IMR-90 (cell line): ENCODE measurements at regions not wholly inside any gene's neighbourhood (a gene's known extent, or its start where the extent isn't known, plus 50 kb on each side); places are given as distances from the start of the nearest gene placed in this dataset.

Experiments used
- ATAC-seq: fragments of 200-7000 bp; cut with Tn5 transposase; 2 replicates; pipeline ENCODE4 v1.9.1; 2020; ENCODE audit warnings: low read depth, mild to moderate bottlenecking, moderate library complexity
- BruUV-seq: library from RNA; stranded (reverse); fragments of 400-500 nt; replicated peaks from 2 replicates; lab custom pipeline; 2021; lab: Mats Ljungman, UMichigan
- CTCF ChIA-PET: fragments of 300-600 bp; formaldehyde crosslinking; extraction: SDS; loops from one replicate; lab custom pipeline; 2021; ENCODE audit warnings: antibody characterized with exemption; lab: Yijun Ruan, JAX
- POLR2A ChIA-PET: fragments of 300-600 bp; sonication (Branson Sonifier 250); formaldehyde crosslinking; loops from one replicate; lab custom pipeline; 2022; ENCODE audit warnings: antibody characterized with exemption; ENCODE audit not compliant: unreplicated experiment; lab: Charles Lee
- DNase-seq: peaks from one replicate; pipeline ENCODE4 v3.0.0; 2013
- H2AFZ ChIP-seq: replicated peaks from 2 replicates; pipeline ENCODE3; 2013; ENCODE audit warnings: low read length, mild to moderate bottlenecking; ENCODE audit not compliant: poor library complexity
- H2AK5ac ChIP-seq: 2 replicates; pipeline ENCODE4 v1.6.1; 2013; ENCODE audit warnings: low read depth, low read length, inconsistent platforms
- H2AK9ac ChIP-seq: replicated peaks from 2 replicates; pipeline ENCODE3; 2013; ENCODE audit warnings: mild to moderate bottlenecking, low read depth, low read length, moderate library complexity; ENCODE audit not compliant: poor library complexity
- H2BK120ac ChIP-seq: 2 replicates; pipeline ENCODE4 v1.6.1; 2013; ENCODE audit warnings: low read depth, low read length, inconsistent platforms
- H2BK15ac ChIP-seq: 3 replicates; pipeline ENCODE4 v1.6.1; 2013; ENCODE audit warnings: low read depth, low read length, inconsistent platforms
- H2BK20ac ChIP-seq: 2 replicates; pipeline ENCODE4 v1.6.1; 2013; ENCODE audit warnings: low read depth, mild to moderate bottlenecking, inconsistent platforms, low read length, moderate library complexity
- H2BK5ac ChIP-seq: 2 replicates; pipeline ENCODE4 v1.6.1; 2013; ENCODE audit warnings: mild to moderate bottlenecking, low read depth, low read length, inconsistent platforms; ENCODE audit not compliant: poor library complexity, severe bottlenecking
- H3K14ac ChIP-seq: replicated peaks from 2 replicates; pipeline ENCODE4 v1.6.1; 2013; ENCODE audit warnings: low read depth, low read length, inconsistent platforms
- H3K18ac ChIP-seq: 2 replicates; pipeline ENCODE4 v1.6.1; 2013; ENCODE audit warnings: low read depth, low read length, control low read depth
- H3K23ac ChIP-seq: 2 replicates; pipeline ENCODE4 v1.6.1; 2013; ENCODE audit warnings: low read depth, low read length, inconsistent platforms
- H3K27ac ChIP-seq: 2 replicates; pipeline ENCODE4 v1.5.1; 2013; ENCODE audit warnings: mild to moderate bottlenecking, control low read depth, low read length; ENCODE audit not compliant: insufficient read depth
- H3K27me3 ChIP-seq: 2 replicates; pipeline ENCODE4 v1.6.1; 2013; ENCODE audit warnings: low read length; ENCODE audit not compliant: control insufficient read depth, insufficient read depth
- H3K36me3 ChIP-seq: 2 replicates; pipeline ENCODE4 v1.6.1; 2013; ENCODE audit warnings: low read length, mixed read lengths; ENCODE audit not compliant: control insufficient read depth, insufficient read depth
- H3K4ac ChIP-seq: 2 replicates; pipeline ENCODE4 v1.6.1; 2013; ENCODE audit warnings: low read depth, low read length, inconsistent platforms
- H3K4me1 ChIP-seq: 2 replicates; pipeline ENCODE4 v1.6.1; 2013; ENCODE audit warnings: low read length, mixed read lengths; ENCODE audit not compliant: control insufficient read depth, insufficient read depth
- H3K4me2 ChIP-seq: 2 replicates; pipeline ENCODE4 v1.6.1; 2013; ENCODE audit warnings: low read depth, mild to moderate bottlenecking, control low read depth, low read length, moderate library complexity
- H3K4me3 ChIP-seq: 2 replicates; pipeline ENCODE4 v1.5.1; 2013; ENCODE audit warnings: low read depth, mild to moderate bottlenecking, control low read depth, low read length, moderate library complexity; ENCODE audit not compliant: insufficient read depth
- H3K56ac ChIP-seq: 2 replicates; pipeline ENCODE4 v1.6.1; 2013; ENCODE audit warnings: low read length, inconsistent platforms; ENCODE audit not compliant: insufficient read depth; ENCODE audit errors: extremely low read depth
- H3K79me1 ChIP-seq, 2 experiments: 2 replicates each; pipeline ENCODE4 v1.6.1; 2013; ENCODE audit warnings: low read length in 2 of 2, inconsistent platforms in 1 of 2, low read depth in 1 of 2
- H3K9ac ChIP-seq: 2 replicates; pipeline ENCODE4 v1.6.1; 2013; ENCODE audit warnings: low read depth, low read length, control low read depth
- H3K9me1 ChIP-seq: 2 replicates; pipeline ENCODE4 v1.6.1; 2013; ENCODE audit warnings: low read length, inconsistent platforms; ENCODE audit not compliant: insufficient read depth
- H3K9me3 ChIP-seq: 2 replicates; pipeline ENCODE4 v1.6.1; 2013; ENCODE audit warnings: low read length; ENCODE audit not compliant: control insufficient read depth, insufficient read depth
- H4K20me1 ChIP-seq: 2 replicates; pipeline ENCODE4 v1.6.1; 2013; ENCODE audit warnings: low read length, inconsistent platforms; ENCODE audit not compliant: insufficient read depth
- H4K5ac ChIP-seq: 2 replicates; pipeline ENCODE4 v1.6.1; 2013; ENCODE audit warnings: mild to moderate bottlenecking, low read depth, low read length, control low read depth
- H4K8ac ChIP-seq, 2 experiments: 2 replicates each; pipeline ENCODE4 v1.6.1; 2013; ENCODE audit warnings: low read depth in 2 of 2, low read length in 2 of 2, control low read depth in 1 of 2, inconsistent platforms in 1 of 2
- H4K91ac ChIP-seq: 2 replicates; pipeline ENCODE4 v1.6.1; 2013; ENCODE audit warnings: low read depth, low read length, inconsistent platforms; ENCODE audit not compliant: insufficient read depth
- CEBPB ChIP-seq: IDR thresholded peaks from 2 replicates; pipeline ENCODE4 v1.6.1; 2012; ENCODE audit warnings: low read depth, low read length, improper control_type of control experiment
- FOS ChIP-seq: fragments of 150-350 bp; IDR thresholded peaks from 2 replicates; pipeline ENCODE4 v1.6.1; 2016; ENCODE audit warnings: low read depth, low read length
- RAD21 ChIP-seq: IDR thresholded peaks from 2 replicates; pipeline ENCODE4 v1.6.1; 2012; ENCODE audit warnings: low read length, improper control_type of control experiment
- RCOR1 ChIP-seq: IDR thresholded peaks from 2 replicates; pipeline ENCODE4 v1.6.1; 2012; ENCODE audit warnings: mild to moderate bottlenecking, low read length, improper control_type of control experiment; ENCODE audit not compliant: insufficient replicate concordance
- RFX5 ChIP-seq: IDR thresholded peaks from 2 replicates; pipeline ENCODE4 v1.8.0; 2012; ENCODE audit warnings: low read depth, mild to moderate bottlenecking, low read length, moderate library complexity
- SMC3 ChIP-seq: fragments of 150-350 bp; IDR thresholded peaks from 2 replicates; pipeline ENCODE4 v1.6.1; 2016; ENCODE audit warnings: low read depth, mild to moderate bottlenecking, antibody characterized with exemption, low read length, moderate library complexity
- WGBS, 2 experiments: methylation state at CpG; one replicate each; pipeline versions ENCODE4 v1.1.5 to v1.1.7; 2013; ENCODE audit warnings: missing lambda C conversion rate in 2 of 2; ENCODE audit not compliant: insufficient read length in 1 of 2; ENCODE audit errors: extremely low coverage in 2 of 2; 5-methylcytosine and 5-hydroxymethylcytosine counted together
- dilution Hi-C: fragments of 300-500 bp; cut with HindIII; formaldehyde crosslinking; loops from one replicate; pipeline ENCODE4 v1.14.3; 2018; ENCODE audit warnings: low sequenced_read_pairs; ENCODE audit not compliant: unreplicated experiment
- in situ Hi-C: fragments of 300-500 bp; cut with MboI; formaldehyde crosslinking; loops from 3 replicates; pipeline ENCODE4 v1.14.3; 2019; ENCODE audit warnings: low sequenced_read_pairs, inconsistent platforms, mixed read lengths
- intact Hi-C: fragments of 100-400 bp; cut with micrococcal nuclease; formaldehyde crosslinking; loops from 2 replicates; pipeline ENCODE4 v1.10.0; 2022
- TF ChIP-seq, protein P1 (sequence below): fragments of 150-350 bp; IDR thresholded peaks from 2 replicates; pipeline ENCODE4 v1.6.1; 2016; ENCODE audit warnings: low read depth, mild to moderate bottlenecking, low read length, moderate library complexity, borderline replicate concordance

DNA sequence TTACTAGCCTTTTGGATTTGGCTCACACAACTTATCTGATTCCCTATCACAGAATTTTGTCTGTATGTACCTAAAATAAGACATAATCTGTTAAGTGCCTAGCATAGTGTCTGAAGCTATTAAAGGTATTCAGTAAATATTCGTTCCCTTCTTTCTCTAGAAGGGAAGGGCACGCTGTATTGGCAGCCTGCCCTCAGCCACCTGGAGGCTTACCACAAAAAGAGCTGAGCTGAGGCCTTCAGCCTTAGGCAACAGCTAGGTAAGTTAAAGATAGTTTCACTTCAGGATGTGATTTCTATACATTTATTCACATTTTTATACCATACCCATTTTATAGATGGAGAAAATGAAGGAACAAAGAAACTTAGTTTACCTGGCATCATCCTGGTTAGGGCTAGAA, 400.0 kb upstream of the LCORL start:
- Histone ChIP-seq H4K5ac (no peak overlapping the region), H3K9ac (no peak overlapping the region), H3K27ac (no peak overlapping the region), H3K56ac (no peak overlapping the region), H4K91ac (no peak overlapping the region), H3K36me3 (no peaks in the 10 kb centered on the region), H3K4me2 (no peak overlapping the region), H2BK5ac (no peak overlapping the region), H3K27me3 (no peaks in the 10 kb centered on the region), H3K9me1 (no peaks in the 10 kb centered on the region), H2BK15ac (no peak overlapping the region), H4K20me1 (no peaks in the 10 kb centered on the region), H3K9me3 (peaks cover 4% of the 10 kb centered on the region), H2AK9ac (no peak overlapping the region), H2AFZ (no peak overlapping the region), H3K4me3 (no peak overlapping the region), H3K14ac (no peak overlapping the region), H4K8ac (no peak overlapping the region), H3K4me1 (no peaks in the 10 kb centered on the region), H3K23ac (no peak overlapping the region), H3K79me1 (no peaks in the 10 kb centered on the region), H2BK20ac (no peak overlapping the region), H2BK120ac (no peak overlapping the region), H3K18ac (no peak overlapping the region), H2AK5ac (no peak overlapping the region), H3K4ac (no peak overlapping the region)
- intact Hi-C loops (no loop called here), dilution Hi-C loops (no loop called here), in situ Hi-C loops (no loop called here)
- ChIA-PET CTCF (no interaction called here), POLR2A (no interaction called here)
- ATAC-seq = no peak
- TF ChIP-seq RFX5 (no peak), CEBPB (no peak), RCOR1 (no peak), FOS (no peak), SMC3 (no peak), RAD21 (no peak)
- TF ChIP-seq, protein P1, sequence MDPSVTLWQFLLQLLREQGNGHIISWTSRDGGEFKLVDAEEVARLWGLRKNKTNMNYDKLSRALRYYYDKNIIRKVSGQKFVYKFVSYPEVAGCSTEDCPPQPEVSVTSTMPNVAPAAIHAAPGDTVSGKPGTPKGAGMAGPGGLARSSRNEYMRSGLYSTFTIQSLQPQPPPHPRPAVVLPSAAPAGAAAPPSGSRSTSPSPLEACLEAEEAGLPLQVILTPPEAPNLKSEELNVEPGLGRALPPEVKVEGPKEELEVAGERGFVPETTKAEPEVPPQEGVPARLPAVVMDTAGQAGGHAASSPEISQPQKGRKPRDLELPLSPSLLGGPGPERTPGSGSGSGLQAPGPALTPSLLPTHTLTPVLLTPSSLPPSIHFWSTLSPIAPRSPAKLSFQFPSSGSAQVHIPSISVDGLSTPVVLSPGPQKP = no peak
- no peak for DNase-seq
- no TSS peak for BruUV-seq
- no CpG with 5 or more reads among the region's 2 CpGs for WGBS, 2 experiments
